Stimulated activated memory B cell treated with anti-CD40 and anti-IgM and Interleukin-4, amounts not matched to agents 10 μg/mL and 1 μg/mL and 100 μg/mL, for 72 hours (primary cell): ENCODE measurements at regions not wholly inside any gene's neighbourhood (a gene's known extent, or its start where the extent isn't known, plus 50 kb on each side); places are given as distances from the start of the nearest gene placed in this dataset.

ENCODE experiments used
- ATAC-seq: fragments of 150-1000 bp; cut with Tn5 transposase; 2 replicates; pipeline ENCODE4 v1.10.0; 2021
- H3K27ac Mint-ChIP-seq: one replicate; pipeline ENCODE4 v1.8.0; 2022; ENCODE audit warnings: mild to moderate bottlenecking, mixed read lengths
- H3K27me3 Mint-ChIP-seq: one replicate; pipeline ENCODE4 v1.8.0; 2022; ENCODE audit warnings: mixed read lengths
- H3K36me3 Mint-ChIP-seq: one replicate; pipeline ENCODE4 v1.8.0; 2022; ENCODE audit warnings: mixed read lengths
- H3K4me1 Mint-ChIP-seq: one replicate; pipeline ENCODE4 v1.8.0; 2022; ENCODE audit warnings: mixed read lengths
- H3K4me3 Mint-ChIP-seq: one replicate; pipeline ENCODE4 v1.8.0; 2022; ENCODE audit warnings: mild to moderate bottlenecking, moderate library complexity, mixed read lengths
- H3K9me3 Mint-ChIP-seq: one replicate; pipeline ENCODE4 v1.8.0; 2022; ENCODE audit warnings: mixed read lengths

GRCh38 chr2:217332417-217332791 lies 472.5 kb upstream of the TNP1 start:
- no peak for ATAC-seq
- Mint-ChIP-seq H3K36me3 (no peaks in the 10 kb centered on the region), H3K9me3 (no peaks in the 10 kb centered on the region), H3K27ac (no peak overlapping the region), H3K27me3 (peaks cover 17% of the 10 kb centered on the region), H3K4me1 (no peaks in the 10 kb centered on the region), H3K4me3 (no peak overlapping the region)

- Mint-ChIP-seq H3K27me3 (peaks cover 17% of the 10 kb centered on the region), H3K4me3 (no peak overlapping the region), H3K27ac (no peak overlapping the region), H3K4me1 (no peaks in the 10 kb centered on the region), H3K36me3 (no peaks in the 10 kb centered on the region), H3K9me3 (no peaks in the 10 kb centered on the region)
- ATAC-seq: no peak
These were observed 471.9 kb upstream of the TNP1 start for GRCh38 chr2:217331523-217332416.

GRCh38 chr2:217330647-217331046 lies 470.8 kb upstream of the TNP1 start:
- Mint-ChIP-seq H3K9me3 (peaks cover 2% of the 10 kb centered on the region), H3K36me3 (peaks cover 4% of the 10 kb centered on the region), H3K4me3 (no peak overlapping the region), H3K27me3 (peaks cover 24% of the 10 kb centered on the region), H3K4me1 (no peaks in the 10 kb centered on the region), H3K27ac (no peak overlapping the region)
- no peak for ATAC-seq

GRCh38 chr2:217329023-217329431 lies 469.2 kb upstream of the TNP1 start:
- Mint-ChIP-seq H3K4me3 (no peak overlapping the region), H3K4me1 (no peaks in the 10 kb centered on the region), H3K36me3 (peaks cover 16% of the 10 kb centered on the region), H3K27me3 (peaks cover 40% of the 10 kb centered on the region), H3K9me3 (peaks cover 10% of the 10 kb centered on the region), H3K27ac (no peak overlapping the region)
- ATAC-seq: no peak

- no peak for ATAC-seq
- Mint-ChIP-seq H3K36me3 (peaks cover 20% of the 10 kb centered on the region), H3K27ac (no peak overlapping the region), H3K9me3 (peaks cover 14% of the 10 kb centered on the region), H3K4me1 (no peaks in the 10 kb centered on the region), H3K4me3 (no peak overlapping the region), H3K27me3 (peaks cover 44% of the 10 kb centered on the region)
These were observed 468.7 kb upstream of the TNP1 start for GRCh38 chr2:217328622-217328978.

- Mint-ChIP-seq H3K27me3 (peaks cover 50% of the 10 kb centered on the region), H3K9me3 (peaks cover 14% of the 10 kb centered on the region), H3K4me1 (no peaks in the 10 kb centered on the region), H3K27ac (no peak overlapping the region), H3K36me3 (peaks cover 20% of the 10 kb centered on the region), H3K4me3 (no peak overlapping the region)
- ATAC-seq: no peak
These were observed 468.2 kb upstream of the TNP1 start for GRCh38 chr2:217327953-217328621.

- ATAC-seq: no peak
- H3K4me3 Mint-ChIP-seq: no peak overlapping the region
- peaks cover 56% of the 10 kb centered on the region for H3K27me3 Mint-ChIP-seq
- H3K27ac Mint-ChIP-seq: no peak overlapping the region
- no peaks in the 10 kb centered on the region for H3K4me1 Mint-ChIP-seq
- H3K9me3 Mint-ChIP-seq: peaks cover 14% of the 10 kb centered on the region
- peaks cover 20% of the 10 kb centered on the region for H3K36me3 Mint-ChIP-seq
These were observed 466.6 kb upstream of the TNP1 start for GRCh38 chr2:217326238-217327022.

- no peak for ATAC-seq
- Mint-ChIP-seq H3K4me1 (no peaks in the 10 kb centered on the region), H3K4me3 (no peak overlapping the region), H3K27me3 (peaks cover 56% of the 10 kb centered on the region), H3K36me3 (peaks cover 20% of the 10 kb centered on the region), H3K27ac (no peak overlapping the region), H3K9me3 (peaks cover 14% of the 10 kb centered on the region)
These were observed 466.0 kb upstream of the TNP1 start for GRCh38 chr2:217325816-217326215.

- H3K4me3 Mint-ChIP-seq: no peak overlapping the region
- no peaks in the 10 kb centered on the region for H3K4me1 Mint-ChIP-seq
- peaks cover 20% of the 10 kb centered on the region for H3K36me3 Mint-ChIP-seq
- peaks cover 14% of the 10 kb centered on the region for H3K9me3 Mint-ChIP-seq
- no peak overlapping the region for H3K27ac Mint-ChIP-seq
- ATAC-seq: no peak
- H3K27me3 Mint-ChIP-seq: peaks cover 56% of the 10 kb centered on the region
These were observed 465.4 kb upstream of the TNP1 start for GRCh38 chr2:217325251-217325650.

- no peaks in the 10 kb centered on the region for H3K36me3 Mint-ChIP-seq
- no peak overlapping the region for H3K27ac Mint-ChIP-seq
- peak; percentile 74 for ATAC-seq
- peaks cover 38% of the 10 kb centered on the region for H3K27me3 Mint-ChIP-seq
- peaks cover 6% of the 10 kb centered on the region for H3K9me3 Mint-ChIP-seq
- H3K4me1 Mint-ChIP-seq: peaks cover 21% of the 10 kb centered on the region
- H3K4me3 Mint-ChIP-seq: no peak overlapping the region
These were observed 456.9 kb upstream of the TNP1 start for GRCh38 chr2:217316743-217317142.

- H3K4me3 Mint-ChIP-seq: no peak overlapping the region
- no peak overlapping the region for H3K27ac Mint-ChIP-seq
- H3K9me3 Mint-ChIP-seq: peaks cover 6% of the 10 kb centered on the region
- H3K36me3 Mint-ChIP-seq: no peaks in the 10 kb centered on the region
- H3K27me3 Mint-ChIP-seq: peaks cover 54% of the 10 kb centered on the region
- peaks cover 21% of the 10 kb centered on the region for H3K4me1 Mint-ChIP-seq
- no peak for ATAC-seq
These were observed 454.2 kb upstream of the TNP1 start for GRCh38 chr2:217314021-217314460.

- Mint-ChIP-seq H3K4me1 (peaks cover 21% of the 10 kb centered on the region), H3K36me3 (no peaks in the 10 kb centered on the region), H3K9me3 (peaks cover 6% of the 10 kb centered on the region), H3K27ac (no peak overlapping the region), H3K27me3 (peaks cover 59% of the 10 kb centered on the region), H3K4me3 (no peak overlapping the region)
- no peak for ATAC-seq
These were observed 453.5 kb upstream of the TNP1 start for GRCh38 chr2:217313386-217313785.

GRCh38 chr2:217309056-217309455 lies 449.2 kb upstream of the TNP1 start:
- H3K27ac Mint-ChIP-seq: no peak overlapping the region
- no peak overlapping the region for H3K4me3 Mint-ChIP-seq
- H3K36me3 Mint-ChIP-seq: no peaks in the 10 kb centered on the region
- H3K9me3 Mint-ChIP-seq: peaks cover 2% of the 10 kb centered on the region
- peaks cover 64% of the 10 kb centered on the region for H3K27me3 Mint-ChIP-seq
- no peak for ATAC-seq
- no peaks in the 10 kb centered on the region for H3K4me1 Mint-ChIP-seq

- H3K27ac Mint-ChIP-seq: no peak overlapping the region
- H3K27me3 Mint-ChIP-seq: peaks cover 46% of the 10 kb centered on the region
- no peaks in the 10 kb centered on the region for H3K4me1 Mint-ChIP-seq
- H3K36me3 Mint-ChIP-seq: no peaks in the 10 kb centered on the region
- H3K4me3 Mint-ChIP-seq: no peak overlapping the region
- no peak for ATAC-seq
- H3K9me3 Mint-ChIP-seq: no peaks in the 10 kb centered on the region
These were observed 447.2 kb upstream of the TNP1 start for GRCh38 chr2:217307023-217307422.

- Mint-ChIP-seq H3K9me3 (no peaks in the 10 kb centered on the region), H3K4me3 (no peak overlapping the region)
These were observed 446.0 kb upstream of the TNP1 start for GRCh38 chr2:217305882-217306281.

More at GRCh38 chr2:217305882-217306281, 446.0 kb upstream of the TNP1 start:
- no peaks in the 10 kb centered on the region for H3K36me3 Mint-ChIP-seq
- no peak for ATAC-seq
- H3K4me1 Mint-ChIP-seq: no peaks in the 10 kb centered on the region
- H3K27me3 Mint-ChIP-seq: peaks cover 46% of the 10 kb centered on the region
- H3K27ac Mint-ChIP-seq: no peak overlapping the region
